Cardiac fibroblast (primary cell): ENCODE measurements at regions not wholly inside any gene's neighbourhood (a gene's known extent, or its start where the extent isn't known, plus 50 kb on each side); places are given as distances from the start of the nearest gene placed in this dataset.

Source experiments
- DNase-seq, 2 donors: peaks; one replicate each; pipeline versions ENCODE4 v3.0.0 to v3.0.0-alpha.2; 2010; ENCODE audit warnings: low read depth in 2 of 2
- H3K4me3 ChIP-seq, 2 donors: replicated peaks in 1 of 2; 1 replicate in 1 of 2; 2 replicates in 1 of 2; pipeline ENCODE4 v1.5.1; 2011; ENCODE audit warnings: low read depth in 2 of 2, low read length in 2 of 2, mild to moderate bottlenecking in 2 of 2, moderate library complexity in 1 of 2
- CTCF ChIP-seq: IDR thresholded peaks from one replicate; pipeline ENCODE4 v1.5.1; 2011; ENCODE audit warnings: low read depth, mild to moderate bottlenecking, low read length, inconsistent platforms

- TF ChIP-seq CTCF = no peak
- no peak for DNase-seq
- no peak overlapping the region for H3K4me3 ChIP-seq
Observed at GRCh38 chr10:2876032-2876431, 191.3 kb upstream of the PFKP start.

GRCh38 chr10:2874963-2875362 is 192.4 kb upstream of the PFKP start:
- H3K4me3 ChIP-seq = no peak overlapping the region
- DNase-seq = no peak
- no peak for TF ChIP-seq CTCF

GRCh38 chr10:2873769-2874168 is 193.6 kb upstream of the PFKP start:
- H3K4me3 ChIP-seq = no peak overlapping the region
- DNase-seq = no peak
- no peak for TF ChIP-seq CTCF

- no peak overlapping the region for H3K4me3 ChIP-seq
- no peak for TF ChIP-seq CTCF
- DNase-seq = no peak
Observed at GRCh38 chr10:2871673-2872219, 195.6 kb upstream of the PFKP start.

GRCh38 chr10:2870654-2871053 is 196.7 kb upstream of the PFKP start:
- TF ChIP-seq CTCF = no peak
- H3K4me3 ChIP-seq = no peak overlapping the region
- DNase-seq = no peak

- no peak for TF ChIP-seq CTCF
- no peak for DNase-seq
Observed at GRCh38 chr10:2867788-2868299, 199.5 kb upstream of the PFKP start.

GRCh38 chr10:2866569-2866968 is 200.8 kb upstream of the PFKP start:
- no peak overlapping the region for H3K4me3 ChIP-seq
- DNase-seq = no peak
- no peak for TF ChIP-seq CTCF

More at GRCh38 chr10:2867788-2868299, 199.5 kb upstream of the PFKP start:
- no peak overlapping the region for H3K4me3 ChIP-seq
